ENCODE measurements at regions not wholly inside any gene's neighbourhood (a gene's known extent, or its start where the extent isn't known, plus 50 kb on each side); places are given as distances from the start of the nearest gene placed in this dataset.

DNA sequence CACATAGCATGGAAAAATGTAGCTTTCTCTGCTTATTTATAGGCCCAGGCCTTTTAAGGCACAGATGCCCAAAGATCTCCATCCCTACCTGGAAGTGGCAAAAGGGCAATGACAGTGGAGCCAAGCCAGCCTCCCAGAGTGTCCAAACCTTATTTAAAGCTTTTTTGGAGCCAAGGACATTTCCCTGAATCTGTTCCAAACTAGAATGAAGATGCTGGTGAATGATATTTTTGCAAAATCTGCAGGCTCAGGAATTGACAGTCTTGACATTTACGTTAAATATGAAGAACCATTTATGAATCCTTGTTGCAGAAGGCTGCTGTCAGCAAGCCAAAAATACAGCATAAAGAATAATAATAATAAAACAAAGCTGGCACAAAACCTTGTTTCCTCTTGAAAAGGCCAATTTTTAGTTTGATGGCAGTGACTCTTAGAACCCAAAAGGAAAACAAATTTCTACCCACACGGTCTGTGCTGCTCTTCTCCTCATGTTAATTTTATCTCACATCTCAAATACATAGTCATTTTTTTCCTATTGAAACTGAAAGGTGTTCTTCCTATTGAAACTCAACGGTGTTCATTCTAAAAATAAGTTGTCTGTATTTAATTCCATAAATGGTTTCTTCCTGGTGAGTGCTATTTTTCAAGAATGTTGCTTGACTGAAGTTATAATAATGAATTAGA is 206.3 kb upstream of the TBL1X start:
- Mint-ChIP-seq H3K27me3 (no peaks in the 10 kb centered on the region), H3K27ac (no peak overlapping the region)

DNA sequence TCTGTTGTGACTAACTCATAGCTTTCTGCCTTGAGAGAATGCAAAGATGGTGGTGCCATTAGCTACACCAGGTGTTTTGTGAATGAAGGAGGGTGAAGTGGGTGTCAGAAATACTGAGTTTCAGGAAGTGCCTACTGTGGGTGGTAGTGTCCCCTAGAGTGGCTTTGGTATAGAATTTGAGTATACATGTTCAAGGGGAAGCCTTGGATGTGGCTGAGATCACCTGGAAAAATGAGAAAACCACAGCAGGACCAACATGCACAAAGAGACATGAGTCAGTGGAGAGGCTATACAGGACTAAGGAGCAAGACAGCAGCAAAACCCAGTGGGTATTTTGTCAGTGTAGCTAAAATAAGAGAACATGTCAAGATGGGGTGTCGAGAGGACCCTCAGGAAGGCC is 204.3 kb upstream of the TBL1X start:
- Mint-ChIP-seq H3K27ac (no peak overlapping the region), H3K4me3 (no peak overlapping the region), H3K36me3 (no peaks in the 10 kb centered on the region), H3K4me1 (ENCODE audit: low read depth) (peaks cover 25% of the 10 kb centered on the region), H3K9me3 (peaks cover 7% of the 10 kb centered on the region), H3K27me3 (no peaks in the 10 kb centered on the region)
- ChIA-PET POLR2A (no interaction called here), CTCF (no interaction called here)
- intact Hi-C loops (cut with micrococcal nuclease) = no loop called here
- no peak for DNase-seq

More for the DNA sequence above, 206.3 kb upstream of the TBL1X start:
- DNase-seq = no peak
- ChIA-PET CTCF (interaction anchor here (1.7 kb wide), 1 partner anchor 56 kb away, joined by 3 read pairs; no protein-coding TSS in a partner anchor), POLR2A (no interaction called here)
- no peak overlapping the region for H3K4me3 Mint-ChIP-seq
- peaks cover 7% of the 10 kb centered on the region for H3K9me3 Mint-ChIP-seq
- H3K4me1 Mint-ChIP-seq (ENCODE audit: low read depth) = peaks cover 25% of the 10 kb centered on the region
- no peaks in the 10 kb centered on the region for H3K36me3 Mint-ChIP-seq
- intact Hi-C loops (cut with micrococcal nuclease) = loop anchor here (1.0 kb wide), 1 partner anchor 27 kb away; no protein-coding TSS in a partner anchor

DNA sequence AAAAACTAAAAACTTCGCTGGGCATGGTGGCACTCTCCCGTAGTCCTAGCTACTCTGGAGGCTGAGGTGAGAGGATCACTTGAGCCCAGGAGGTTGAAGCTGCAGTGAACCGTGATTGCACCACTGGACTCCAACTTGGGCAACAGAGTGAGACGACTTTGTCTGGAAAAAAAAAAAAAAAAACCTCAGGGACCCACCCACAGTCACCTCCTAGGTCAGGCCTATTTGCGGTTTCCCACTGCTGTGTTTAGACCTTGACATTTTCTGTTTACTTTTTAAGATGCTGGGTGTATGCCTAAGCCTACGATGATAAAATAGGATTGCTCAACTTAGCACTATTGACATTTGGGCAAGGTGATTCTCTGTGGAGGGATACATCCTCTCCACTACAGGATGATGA is 197.4 kb upstream of the TBL1X start:
- Mint-ChIP-seq H3K27ac (no peak overlapping the region), H3K4me1 (ENCODE audit: low read depth) (no peaks in the 10 kb centered on the region), H3K27me3 (no peaks in the 10 kb centered on the region), H3K9me3 (no peaks in the 10 kb centered on the region), H3K4me3 (no peak overlapping the region), H3K36me3 (no peaks in the 10 kb centered on the region)
- intact Hi-C loops (cut with micrococcal nuclease) = no loop called here
- CTCF ChIA-PET = no interaction called here
- DNase-seq = no peak
- POLR2A ChIA-PET = no interaction called here

DNA sequence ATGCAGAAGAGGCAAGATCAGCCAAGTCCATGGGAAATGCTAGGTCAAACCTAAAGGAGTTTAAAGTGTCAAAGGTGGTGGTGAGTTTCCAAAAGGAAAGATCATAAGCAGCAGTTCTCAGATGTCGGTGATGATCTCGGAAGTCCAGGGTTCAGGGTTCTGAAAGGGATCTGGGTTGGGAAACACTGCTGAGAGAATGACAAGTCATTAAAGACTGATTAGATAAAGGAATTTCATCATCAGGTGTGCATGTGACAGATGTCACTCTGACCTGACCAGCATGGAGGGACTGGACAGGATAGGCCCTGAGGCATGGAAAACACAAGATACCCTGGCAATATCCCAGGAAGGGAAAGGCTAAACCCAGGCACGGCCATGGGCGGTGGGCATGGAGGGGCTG is 195.7 kb upstream of the TBL1X start:
- no peak overlapping the region for H3K27ac Mint-ChIP-seq
- H3K4me3 Mint-ChIP-seq = no peak overlapping the region
- no peaks in the 10 kb centered on the region for H3K27me3 Mint-ChIP-seq
- no peaks in the 10 kb centered on the region for H3K36me3 Mint-ChIP-seq
- ChIA-PET CTCF (no interaction called here), POLR2A (no interaction called here)
- no peak for DNase-seq
- no peaks in the 10 kb centered on the region for H3K4me1 Mint-ChIP-seq (ENCODE audit: low read depth)
- intact Hi-C loops (cut with micrococcal nuclease) = no loop called here
- H3K9me3 Mint-ChIP-seq = no peaks in the 10 kb centered on the region

DNA sequence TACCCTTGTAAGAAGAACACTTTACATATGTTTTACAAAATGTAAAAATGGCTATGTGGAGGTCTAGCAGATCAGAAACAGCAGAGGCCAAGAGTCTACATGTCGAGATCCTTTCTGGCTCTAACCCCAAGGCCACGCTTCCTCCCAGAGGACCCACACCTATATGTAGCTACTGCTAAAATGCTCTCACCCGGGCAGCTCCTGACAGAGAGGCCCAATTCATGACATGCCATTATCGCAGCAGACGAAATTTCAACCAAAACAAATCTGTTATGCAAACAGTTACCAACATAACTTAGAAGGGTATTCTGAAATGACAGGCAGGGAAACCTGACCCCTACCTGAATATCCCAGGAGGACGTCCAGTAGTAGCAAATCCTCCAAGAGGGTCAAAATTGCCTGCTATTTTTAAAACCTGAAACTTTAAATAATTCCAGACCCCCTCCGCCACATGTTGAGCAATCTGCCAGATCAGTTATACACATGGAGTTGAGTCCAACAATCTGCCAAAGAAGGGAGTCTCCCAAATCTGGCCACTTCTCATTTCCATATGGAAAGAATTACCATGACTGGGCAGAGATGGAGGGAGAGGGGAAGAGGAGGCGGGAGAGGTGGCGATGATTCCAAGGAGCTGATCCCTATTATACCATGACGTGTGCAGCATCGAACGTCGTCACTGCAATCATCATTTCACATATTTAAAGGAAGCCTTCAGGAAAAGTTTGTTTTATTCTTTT is 192.9 kb upstream of the TBL1X start:
- DNase-seq = no peak
- intact Hi-C loops (cut with micrococcal nuclease) = no loop called here
- no peaks in the 10 kb centered on the region for H3K9me3 Mint-ChIP-seq
- no peak overlapping the region for H3K4me3 Mint-ChIP-seq
- no peaks in the 10 kb centered on the region for H3K36me3 Mint-ChIP-seq
- ChIA-PET POLR2A (no interaction called here), CTCF (no interaction called here)
- H3K4me1 Mint-ChIP-seq (ENCODE audit: low read depth) = no peaks in the 10 kb centered on the region
- H3K27me3 Mint-ChIP-seq = no peaks in the 10 kb centered on the region
- no peak overlapping the region for H3K27ac Mint-ChIP-seq

DNA sequence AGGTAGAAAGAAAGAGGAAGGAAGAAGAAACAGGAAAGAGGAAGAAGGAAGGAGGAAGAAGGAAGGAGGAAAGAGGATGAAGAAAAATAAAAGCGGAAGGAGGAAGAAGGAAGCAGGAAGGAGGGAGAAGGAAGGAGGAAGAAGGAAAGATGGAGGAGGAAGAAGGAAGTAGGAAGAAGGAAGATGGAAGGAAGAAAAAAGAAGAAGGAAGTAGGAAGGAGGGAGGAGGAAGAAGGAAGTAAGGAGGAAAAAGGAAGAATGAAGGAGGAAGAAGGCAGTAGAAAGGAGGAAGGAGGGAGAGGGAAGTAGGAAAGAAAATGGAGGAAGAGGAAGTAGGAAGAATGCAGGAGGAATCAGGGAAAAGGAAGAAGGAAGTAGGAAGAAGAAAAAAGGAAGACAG is 191.1 kb upstream of the TBL1X start:
- POLR2A ChIA-PET = no interaction called here
- H3K9me3 Mint-ChIP-seq = no peaks in the 10 kb centered on the region
- H3K27me3 Mint-ChIP-seq = no peaks in the 10 kb centered on the region
- intact Hi-C loops (cut with micrococcal nuclease) = no loop called here
- H3K4me1 Mint-ChIP-seq (ENCODE audit: low read depth) = peaks cover 2% of the 10 kb centered on the region
- CTCF ChIA-PET = no interaction called here
- H3K27ac Mint-ChIP-seq = no peak overlapping the region
- DNase-seq = no peak
- no peak overlapping the region for H3K4me3 Mint-ChIP-seq
- no peaks in the 10 kb centered on the region for H3K36me3 Mint-ChIP-seq

DNA sequence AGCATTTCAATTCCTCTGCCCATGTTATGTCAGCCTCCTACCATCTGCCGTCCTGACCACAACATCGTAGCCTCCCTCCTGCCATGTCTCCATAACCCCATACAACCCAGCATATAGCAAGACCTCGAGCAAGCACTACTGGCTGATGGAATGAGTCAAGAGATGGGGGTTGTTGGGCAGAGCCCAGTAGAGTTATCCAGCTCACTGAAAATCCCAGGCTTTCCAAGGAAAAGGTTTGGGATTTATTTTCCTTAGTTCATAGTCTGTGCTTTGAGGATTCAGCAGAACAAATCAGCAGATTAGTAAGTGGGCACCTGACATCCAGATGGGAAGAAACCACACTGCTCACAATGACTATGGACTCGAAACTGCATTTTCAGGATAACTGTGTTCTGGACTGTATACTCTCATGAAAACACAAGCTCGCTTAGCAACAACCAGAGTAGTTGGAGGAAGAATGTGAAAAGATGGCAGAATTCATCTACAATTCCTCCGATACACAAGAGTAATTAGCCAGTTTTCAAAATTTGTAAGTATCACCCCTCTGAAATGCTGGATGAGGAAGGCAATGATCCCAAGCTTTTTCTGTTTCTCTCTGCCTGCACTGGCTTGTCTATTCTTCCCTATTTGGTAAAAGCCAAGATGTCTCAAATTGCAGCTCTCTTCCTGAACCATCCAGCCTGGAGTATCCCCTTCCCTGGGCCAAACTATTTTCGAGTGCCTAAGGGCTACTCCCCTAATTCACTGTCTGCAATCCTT is 186.2 kb upstream of the TBL1X start:
- POLR2A ChIA-PET = no interaction called here
- no peak for DNase-seq
- no peak overlapping the region for H3K4me3 Mint-ChIP-seq
- no peaks in the 10 kb centered on the region for H3K27me3 Mint-ChIP-seq
- no peaks in the 10 kb centered on the region for H3K36me3 Mint-ChIP-seq
- H3K9me3 Mint-ChIP-seq = no peaks in the 10 kb centered on the region
- CTCF ChIA-PET = no interaction called here
- no peak overlapping the region for H3K27ac Mint-ChIP-seq
- intact Hi-C loops (cut with micrococcal nuclease) = no loop called here
- H3K4me1 Mint-ChIP-seq (ENCODE audit: low read depth) = peaks cover 14% of the 10 kb centered on the region

DNA sequence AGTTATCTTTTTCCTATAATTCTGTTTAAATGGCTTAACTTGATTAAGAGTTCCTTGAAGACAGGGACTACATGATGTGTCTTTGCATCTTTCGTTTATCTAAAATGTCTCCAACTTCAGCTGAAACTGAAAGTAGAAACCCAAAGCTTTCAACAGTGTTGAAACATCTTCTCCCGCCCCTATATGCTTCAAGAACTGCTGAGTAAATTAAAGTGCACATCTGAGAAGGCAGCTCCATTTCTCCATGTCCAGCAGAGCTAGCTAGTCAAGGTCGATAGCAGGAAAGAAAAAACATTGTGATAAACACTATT is 185.7 kb upstream of the TBL1X start:
- Mint-ChIP-seq H3K27ac (no peak overlapping the region), H3K9me3 (no peaks in the 10 kb centered on the region), H3K4me1 (ENCODE audit: low read depth) (peaks cover 14% of the 10 kb centered on the region), H3K36me3 (no peaks in the 10 kb centered on the region), H3K27me3 (no peaks in the 10 kb centered on the region), H3K4me3 (no peak overlapping the region)
- DNase-seq = no peak
- ChIA-PET CTCF (no interaction called here), POLR2A (no interaction called here)
- intact Hi-C loops (cut with micrococcal nuclease) = no loop called here

DNA sequence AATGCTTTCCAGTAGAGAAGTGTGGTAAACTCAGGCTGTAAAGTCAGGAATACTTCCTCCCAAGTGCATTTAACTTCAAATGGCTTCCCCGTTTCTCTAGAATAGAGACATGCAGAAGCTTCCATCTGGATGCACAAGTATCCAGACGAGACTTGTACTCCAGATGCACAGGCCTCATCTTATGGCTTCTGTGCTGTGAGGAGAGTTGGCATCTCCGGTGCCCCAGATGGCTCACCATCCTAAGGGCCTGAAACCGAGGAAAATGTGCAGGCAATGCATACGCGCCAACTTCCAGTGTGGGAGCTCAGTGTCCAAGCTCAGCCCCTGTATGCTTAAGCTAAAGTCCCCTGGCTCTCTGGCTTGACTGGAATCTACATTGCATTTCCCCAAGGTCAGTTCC is 184.0 kb upstream of the TBL1X start:
- H3K36me3 Mint-ChIP-seq = no peaks in the 10 kb centered on the region
- H3K4me1 Mint-ChIP-seq (ENCODE audit: low read depth) = peaks cover 21% of the 10 kb centered on the region
- H3K27me3 Mint-ChIP-seq = no peaks in the 10 kb centered on the region
- POLR2A ChIA-PET = no interaction called here
- CTCF ChIA-PET = no interaction called here
- no peak overlapping the region for H3K27ac Mint-ChIP-seq
- intact Hi-C loops (cut with micrococcal nuclease) = loop anchor here (10.0 kb wide), 1 partner anchor 116 kb away; no protein-coding TSS in a partner anchor
- H3K9me3 Mint-ChIP-seq = no peaks in the 10 kb centered on the region
- no peak overlapping the region for H3K4me3 Mint-ChIP-seq
- no peak for DNase-seq

DNA sequence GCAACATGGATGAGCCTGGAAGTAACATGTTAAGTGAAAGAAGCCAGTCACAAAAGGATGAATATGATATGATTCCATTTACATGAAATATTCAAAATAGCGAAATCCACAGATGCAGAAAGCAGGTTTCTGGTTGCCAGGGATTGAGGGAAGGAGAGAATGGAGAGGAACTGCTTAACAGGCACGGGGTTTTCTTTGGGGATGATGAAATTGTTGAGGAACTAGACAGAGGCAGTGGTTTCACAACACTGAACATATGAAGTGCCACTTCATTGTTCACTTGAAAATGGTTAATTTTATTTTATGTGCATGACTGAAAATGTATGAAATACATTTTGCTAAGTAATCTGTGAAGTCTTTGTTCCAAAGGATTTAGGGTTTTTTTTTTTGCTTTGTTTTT is 182.5 kb upstream of the TBL1X start:
- Mint-ChIP-seq H3K27ac (no peak overlapping the region), H3K4me3 (no peak overlapping the region), H3K9me3 (no peaks in the 10 kb centered on the region), H3K36me3 (no peaks in the 10 kb centered on the region), H3K4me1 (ENCODE audit: low read depth) (peaks cover 28% of the 10 kb centered on the region), H3K27me3 (no peaks in the 10 kb centered on the region)
- ChIA-PET POLR2A (no interaction called here), CTCF (no interaction called here)
- intact Hi-C loops (cut with micrococcal nuclease) = loop anchor here (10.0 kb wide), 1 partner anchor 118 kb away; no protein-coding TSS in a partner anchor
- no peak for DNase-seq

DNA sequence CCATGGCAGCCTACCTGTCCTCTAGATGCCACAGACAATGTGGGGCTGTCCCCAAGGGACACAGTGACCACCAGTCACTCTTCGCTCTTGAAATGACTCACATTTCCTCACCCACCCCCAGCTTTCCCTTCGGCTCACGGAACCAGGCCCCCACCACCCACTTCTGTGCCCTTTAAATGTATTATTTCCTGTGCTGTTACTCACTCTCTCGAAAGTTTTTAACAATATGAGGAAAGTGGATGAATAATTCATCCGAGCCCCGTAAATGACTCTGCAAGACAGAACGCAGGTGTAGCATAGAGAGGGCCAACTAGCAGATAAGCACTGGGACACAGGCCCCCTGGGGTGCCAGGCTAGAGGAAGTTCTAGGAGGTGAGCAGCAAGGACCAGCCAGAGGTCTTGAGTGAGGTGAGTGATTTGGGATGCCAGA is 179.5 kb upstream of the TBL1X start:
- POLR2A ChIA-PET = no interaction called here
- no peaks in the 10 kb centered on the region for H3K27me3 Mint-ChIP-seq
- H3K27ac Mint-ChIP-seq = peak overlapping the region; percentile 61
- no peaks in the 10 kb centered on the region for H3K9me3 Mint-ChIP-seq
- H3K4me1 Mint-ChIP-seq (ENCODE audit: low read depth) = peaks cover 19% of the 10 kb centered on the region
- CTCF ChIA-PET = no interaction called here
- peak; percentile 83 for DNase-seq
- H3K4me3 Mint-ChIP-seq = no peak overlapping the region
- H3K36me3 Mint-ChIP-seq = no peaks in the 10 kb centered on the region
- intact Hi-C loops (cut with micrococcal nuclease) = loop anchor here (1.0 to 10.0 kb wide), 8 partner anchors 27 to 802 kb away; no protein-coding TSS in a partner anchor

DNA sequence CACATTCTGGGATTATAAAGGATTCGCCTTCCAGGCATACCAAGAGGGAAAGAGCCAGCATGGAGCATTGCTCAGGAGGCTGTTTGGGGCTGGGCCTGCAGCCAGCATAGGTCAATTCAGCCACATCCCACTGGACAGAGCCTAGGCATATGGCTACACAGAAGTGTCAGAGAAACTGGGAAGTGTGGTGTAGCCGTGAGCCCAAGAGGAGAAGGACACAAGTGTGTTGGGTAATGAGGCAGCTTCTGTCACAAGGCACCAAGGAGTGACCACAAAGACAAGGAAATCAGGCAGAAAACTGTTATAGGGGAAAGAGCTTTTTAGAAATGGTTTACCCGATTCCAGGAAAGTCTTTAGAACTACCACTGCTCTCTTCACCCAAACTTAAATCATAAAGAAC is 178.6 kb upstream of the TBL1X start:
- Mint-ChIP-seq H3K36me3 (no peaks in the 10 kb centered on the region), H3K27ac (no peak overlapping the region), H3K4me3 (no peak overlapping the region), H3K9me3 (no peaks in the 10 kb centered on the region), H3K4me1 (ENCODE audit: low read depth) (peaks cover 19% of the 10 kb centered on the region), H3K27me3 (no peaks in the 10 kb centered on the region)
- CTCF ChIA-PET = no interaction called here
- no peak for DNase-seq
- POLR2A ChIA-PET = no interaction called here
- intact Hi-C loops (cut with micrococcal nuclease) = loop anchor here (5.0 to 10.0 kb wide), 2 partner anchors 121 to 801 kb away; no protein-coding TSS in a partner anchor

All from activated CD4-positive, alpha-beta memory T cell treated with anti-CD3 and anti-CD28 coated beads for 36 hours (primary cell).